ENCODE measurements at regions not wholly inside any gene's neighbourhood (a gene's known extent, or its start where the extent isn't known, plus 50 kb on each side); places are given as distances from the start of the nearest gene placed in this dataset.

GRCh38 chr2:175817221-175817620, 184.8 kb downstream of the LNPK start:
- Histone ChIP-seq H3K4me3 (ENCODE audit: low read depth in 1 of 2, low read length in 1 of 2) (no peak overlapping the region), H3K9me3 (no peaks in the 10 kb centered on the region), H3K27me3 (no peaks in the 10 kb centered on the region), H3K36me3 (no peaks in the 10 kb centered on the region), H3K4me1 (ENCODE audit: control insufficient read depth in 1 of 2, insufficient read depth in 1 of 2, low read depth in 1 of 2, low read length in 1 of 2) (no peaks in the 10 kb centered on the region), H3K27ac (no peak overlapping the region)
- no peak for TF ChIP-seq CTCF (IDR thresholded peaks at IDR 0.05)

- Histone ChIP-seq H3K27me3 (no peaks in the 10 kb centered on the region), H3K36me3 (no peaks in the 10 kb centered on the region), H3K9me3 (no peaks in the 10 kb centered on the region), H3K27ac (no peak overlapping the region), H3K4me1 (ENCODE audit: control insufficient read depth in 1 of 2, insufficient read depth in 1 of 2, low read depth in 1 of 2, low read length in 1 of 2) (no peaks in the 10 kb centered on the region), H3K4me3 (ENCODE audit: low read depth in 1 of 2, low read length in 1 of 2) (no peak overlapping the region)
- TF ChIP-seq CTCF (IDR thresholded peaks at IDR 0.05), result no peak
These were observed 186.5 kb downstream of the LNPK start for GRCh38 chr2:175815537-175815936.

- H3K4me3 ChIP-seq (ENCODE audit: low read depth in 1 of 2, low read length in 1 of 2), result no peak overlapping the region
- no peaks in the 10 kb centered on the region for H3K4me1 ChIP-seq (ENCODE audit: control insufficient read depth in 1 of 2, insufficient read depth in 1 of 2, low read depth in 1 of 2, low read length in 1 of 2)
- no peaks in the 10 kb centered on the region for H3K9me3 ChIP-seq
- no peaks in the 10 kb centered on the region for H3K36me3 ChIP-seq
- no peak overlapping the region for H3K27ac ChIP-seq
- TF ChIP-seq CTCF (IDR thresholded peaks at IDR 0.05), result no peak
- H3K27me3 ChIP-seq, result peaks cover 13% of the 10 kb centered on the region
These were observed 190.1 kb downstream of the LNPK start for GRCh38 chr2:175811971-175812370.

GRCh38 chr2:175808858-175809257, 193.2 kb downstream of the LNPK start:
- TF ChIP-seq CTCF (IDR thresholded peaks at IDR 0.05), result no peak
- H3K36me3 ChIP-seq, result no peaks in the 10 kb centered on the region
- no peak overlapping the region for H3K27ac ChIP-seq
- no peaks in the 10 kb centered on the region for H3K9me3 ChIP-seq
- peaks cover 16% of the 10 kb centered on the region for H3K27me3 ChIP-seq
- H3K4me1 ChIP-seq (ENCODE audit: control insufficient read depth in 1 of 2, insufficient read depth in 1 of 2, low read depth in 1 of 2, low read length in 1 of 2), result no peaks in the 10 kb centered on the region
- H3K4me3 ChIP-seq (ENCODE audit: low read depth in 1 of 2, low read length in 1 of 2), result no peak overlapping the region

DNA sequence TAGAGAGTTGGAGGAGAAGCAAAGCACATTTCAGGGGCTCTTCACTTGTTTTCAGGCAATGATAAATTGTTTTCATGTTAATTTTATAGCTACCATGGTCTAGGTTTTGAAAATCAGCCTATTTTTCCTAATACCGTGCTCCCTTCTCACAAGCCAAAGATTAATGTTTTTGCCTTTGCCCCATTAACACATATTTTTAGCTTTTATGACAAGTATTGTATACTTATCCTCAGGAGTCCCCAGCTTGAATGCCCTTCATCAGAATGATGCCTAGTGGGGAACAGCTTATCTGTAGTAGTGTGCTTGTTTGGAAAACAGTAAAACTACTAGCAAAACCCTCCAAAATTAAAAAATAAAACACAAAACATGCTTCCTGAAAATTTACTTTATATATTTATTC, 194.0 kb downstream of the LNPK start:
- no peaks in the 10 kb centered on the region for H3K4me1 ChIP-seq (ENCODE audit: control insufficient read depth in 1 of 2, insufficient read depth in 1 of 2, low read depth in 1 of 2, low read length in 1 of 2)
- no peaks in the 10 kb centered on the region for H3K36me3 ChIP-seq
- H3K9me3 ChIP-seq, result no peaks in the 10 kb centered on the region
- TF ChIP-seq CTCF (IDR thresholded peaks at IDR 0.05), result no peak
- H3K4me3 ChIP-seq (ENCODE audit: low read depth in 1 of 2, low read length in 1 of 2), result no peak overlapping the region
- H3K27ac ChIP-seq, result no peak overlapping the region
- peaks cover 19% of the 10 kb centered on the region for H3K27me3 ChIP-seq
